Endodermal cell (in vitro differentiated cells): ENCODE measurements at regions not wholly inside any gene's neighbourhood (a gene's known extent, or its start where the extent isn't known, plus 50 kb on each side); places are given as distances from the start of the nearest gene placed in this dataset.

Experiments
- DNase-seq: peaks from one replicate; pipeline ENCODE4 v3.0.0-alpha.2; 2017
- H3K27ac ChIP-seq: 2 replicates; pipeline ENCODE4 v1.5.1; 2013; ENCODE audit warnings: mild to moderate bottlenecking, low read depth, low read length, moderate library complexity
- H3K27me3 ChIP-seq: 2 replicates; pipeline ENCODE4 v1.6.1; 2013; ENCODE audit warnings: mild to moderate bottlenecking, low read length, moderate library complexity; ENCODE audit not compliant: insufficient read depth, control insufficient read depth, poor library complexity, severe bottlenecking
- H3K36me3 ChIP-seq: 2 replicates; pipeline ENCODE4 v1.7.0; 2013; ENCODE audit warnings: mild to moderate bottlenecking, low read length, moderate library complexity; ENCODE audit not compliant: control insufficient read depth, insufficient read depth
- H3K4me1 ChIP-seq: one replicate; pipeline ENCODE4 v1.7.0; 2013; ENCODE audit warnings: low read length; ENCODE audit not compliant: control insufficient read depth, insufficient read depth
- H3K4me3 ChIP-seq: 2 replicates; pipeline ENCODE4 v1.5.1; 2013; ENCODE audit warnings: mild to moderate bottlenecking, low read length, moderate library complexity
- H3K9ac ChIP-seq: 2 replicates; pipeline ENCODE4 v1.6.1; 2013; ENCODE audit warnings: mild to moderate bottlenecking, low read length, moderate library complexity; ENCODE audit not compliant: poor library complexity, severe bottlenecking; ENCODE audit errors: extremely low read depth
- H3K9me3 ChIP-seq: 2 replicates; pipeline ENCODE4 v1.6.1; 2013; ENCODE audit warnings: mild to moderate bottlenecking, low read length, moderate library complexity; ENCODE audit not compliant: control insufficient read depth
- H3K27ac Mint-ChIP-seq: 2 replicates; pipeline ENCODE4 v1.8.0; 2020; ENCODE audit warnings: mixed read lengths
- H3K27me3 Mint-ChIP-seq: 2 replicates; pipeline ENCODE4 v1.8.0; 2021; ENCODE audit warnings: mild to moderate bottlenecking, mixed read lengths; ENCODE audit not compliant: insufficient read depth
- H3K36me3 Mint-ChIP-seq: 2 replicates; pipeline ENCODE4 v1.8.0; 2020; ENCODE audit warnings: low read depth, mixed read lengths
- H3K4me1 Mint-ChIP-seq: 2 replicates; pipeline ENCODE4 v1.8.0; 2020; ENCODE audit warnings: mixed read lengths
- H3K4me3 Mint-ChIP-seq: 2 replicates; pipeline ENCODE4 v1.8.0; 2020; ENCODE audit warnings: mild to moderate bottlenecking, moderate library complexity, mixed read lengths
- H3K9me3 Mint-ChIP-seq: 2 replicates; pipeline ENCODE4 v1.8.0; 2020; ENCODE audit warnings: mild to moderate bottlenecking, mixed read lengths
- WGBS, 2 experiments: methylation state at CpG; one replicate each; pipeline versions ENCODE4 v1.1.5 to v1.1.7; 2013; ENCODE audit warnings: missing lambda C conversion rate in 2 of 2, mixed read lengths in 1 of 2; ENCODE audit not compliant: insufficient coverage in 1 of 2, insufficient read length in 1 of 2; 5-methylcytosine and 5-hydroxymethylcytosine counted together
- TF ChIP-seq, protein P1 (sequence below): fragments of 200-600 bp; sonication (generic); conservative IDR thresholded peaks from 2 replicates; pipeline ENCODE4 v1.5.0; 2021; ENCODE audit warnings: antibody characterized with exemption, mild to moderate bottlenecking

- H3K36me3 ChIP-seq, result no peaks in the 10 kb centered on the region
- no peak overlapping the region for H3K27ac ChIP-seq
- no peak overlapping the region for H3K4me3 Mint-ChIP-seq
- DNase-seq, result no peak
- TF ChIP-seq, protein P1, sequence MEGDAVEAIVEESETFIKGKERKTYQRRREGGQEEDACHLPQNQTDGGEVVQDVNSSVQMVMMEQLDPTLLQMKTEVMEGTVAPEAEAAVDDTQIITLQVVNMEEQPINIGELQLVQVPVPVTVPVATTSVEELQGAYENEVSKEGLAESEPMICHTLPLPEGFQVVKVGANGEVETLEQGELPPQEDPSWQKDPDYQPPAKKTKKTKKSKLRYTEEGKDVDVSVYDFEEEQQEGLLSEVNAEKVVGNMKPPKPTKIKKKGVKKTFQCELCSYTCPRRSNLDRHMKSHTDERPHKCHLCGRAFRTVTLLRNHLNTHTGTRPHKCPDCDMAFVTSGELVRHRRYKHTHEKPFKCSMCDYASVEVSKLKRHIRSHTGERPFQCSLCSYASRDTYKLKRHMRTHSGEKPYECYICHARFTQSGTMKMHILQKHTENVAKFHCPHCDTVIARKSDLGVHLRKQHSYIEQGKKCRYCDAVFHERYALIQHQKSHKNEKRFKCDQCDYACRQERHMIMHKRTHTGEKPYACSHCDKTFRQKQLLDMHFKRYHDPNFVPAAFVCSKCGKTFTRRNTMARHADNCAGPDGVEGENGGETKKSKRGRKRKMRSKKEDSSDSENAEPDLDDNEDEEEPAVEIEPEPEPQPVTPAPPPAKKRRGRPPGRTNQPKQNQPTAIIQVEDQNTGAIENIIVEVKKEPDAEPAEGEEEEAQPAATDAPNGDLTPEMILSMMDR, result no peak
- no peak overlapping the region for H3K4me3 ChIP-seq
- no peaks in the 10 kb centered on the region for H3K4me1 Mint-ChIP-seq
- peaks cover 22% of the 10 kb centered on the region for H3K9me3 ChIP-seq
- H3K9me3 Mint-ChIP-seq, result peaks cover 22% of the 10 kb centered on the region
- 100% methylated on average over 1 of the region's 2 CpGs for WGBS, 2 experiments
- no peaks in the 10 kb centered on the region for H3K4me1 ChIP-seq
- H3K27ac Mint-ChIP-seq, result no peak overlapping the region
- no peaks in the 10 kb centered on the region for H3K27me3 Mint-ChIP-seq
- H3K27me3 ChIP-seq, result no peaks in the 10 kb centered on the region
- H3K36me3 Mint-ChIP-seq, result peaks cover 2% of the 10 kb centered on the region
- no peak overlapping the region for H3K9ac ChIP-seq
Observed at GRCh38 chr3:82011336-82011735, 249.9 kb upstream of the GBE1 start.

GRCh38 chr3:82005266-82005665, 243.8 kb upstream of the GBE1 start:
- Histone ChIP-seq H3K27me3 (no peaks in the 10 kb centered on the region), H3K27ac (no peak overlapping the region), H3K9ac (no peak overlapping the region), H3K4me1 (no peaks in the 10 kb centered on the region), H3K4me3 (no peak overlapping the region), H3K9me3 (peaks cover 6% of the 10 kb centered on the region), H3K36me3 (no peaks in the 10 kb centered on the region)
- no peak overlapping the region for H3K4me3 Mint-ChIP-seq
- 63 to 100% methylated on average over 1 to 3 of the region's 3 CpGs for WGBS, 2 experiments
- DNase-seq, result no peak
- H3K9me3 Mint-ChIP-seq, result peaks cover 11% of the 10 kb centered on the region
- no peaks in the 10 kb centered on the region for H3K27me3 Mint-ChIP-seq
- peaks cover 2% of the 10 kb centered on the region for H3K36me3 Mint-ChIP-seq
- H3K4me1 Mint-ChIP-seq, result peaks cover 24% of the 10 kb centered on the region
- TF ChIP-seq, protein P1, result no peak
- H3K27ac Mint-ChIP-seq, result peak overlapping the region; percentile 66

DNA sequence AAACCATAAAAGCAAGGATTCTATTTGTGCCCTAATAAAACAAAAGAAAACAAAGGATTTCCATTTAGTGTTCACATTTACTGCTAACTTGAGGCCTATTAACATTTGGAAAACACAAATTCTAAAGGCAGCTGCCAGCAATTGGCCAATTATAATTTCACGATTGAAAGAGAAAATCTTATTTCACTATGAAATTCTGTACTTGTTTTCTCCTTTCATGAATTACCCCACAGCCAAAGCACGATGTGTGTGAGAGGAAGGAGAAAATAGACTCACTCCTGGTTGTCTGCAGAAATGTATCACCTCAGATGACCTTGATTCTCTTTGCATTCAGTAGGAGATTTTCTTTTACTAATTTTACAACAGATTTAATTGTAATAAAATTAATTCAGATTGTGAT, 242.8 kb upstream of the GBE1 start:
- H3K27me3 ChIP-seq, result no peaks in the 10 kb centered on the region
- 84 to 100% methylated on average over 1 to 2 of the region's 2 CpGs for WGBS, 2 experiments
- H3K9ac ChIP-seq, result no peak overlapping the region
- TF ChIP-seq, protein P1, result no peak
- Mint-ChIP-seq H3K4me1 (peaks cover 24% of the 10 kb centered on the region), H3K9me3 (peaks cover 11% of the 10 kb centered on the region), H3K27ac (no peak overlapping the region), H3K27me3 (no peaks in the 10 kb centered on the region), H3K4me3 (no peak overlapping the region), H3K36me3 (peaks cover 2% of the 10 kb centered on the region)
- H3K27ac ChIP-seq, result no peak overlapping the region
- H3K9me3 ChIP-seq, result peaks cover 6% of the 10 kb centered on the region
- H3K4me3 ChIP-seq, result no peak overlapping the region
- DNase-seq, result no peak
- no peaks in the 10 kb centered on the region for H3K4me1 ChIP-seq
- no peaks in the 10 kb centered on the region for H3K36me3 ChIP-seq
